Endothelial cell of umbilical vein (primary cell): ENCODE measurements at regions not wholly inside any gene's neighbourhood (a gene's known extent, or its start where the extent isn't known, plus 50 kb on each side); places are given as distances from the start of the nearest gene placed in this dataset.

ENCODE experiments used
- BruUV-seq: library from RNA; stranded (reverse); fragments of 400-500 nt; replicated peaks from 2 replicates; lab custom pipeline; 2021; lab: Mats Ljungman, UMichigan
- CTCF ChIA-PET: fragments of 300-600, 350-600 bp; sonication (Branson Sonifier 250); formaldehyde crosslinking; loops from one replicate; lab custom pipeline; 2021; ENCODE audit warnings: antibody characterized with exemption, inconsistent platforms; lab: Charles Lee
- POLR2A ChIA-PET: fragments of 300-600, 350-600 bp; sonication (Branson Sonifier 250); formaldehyde crosslinking; loops from one replicate; lab custom pipeline; 2021; ENCODE audit warnings: antibody characterized with exemption, inconsistent platforms; lab: Charles Lee
- DNase-seq: peaks from one replicate; pipeline ENCODE4 v3.0.0-alpha.2; 2011; ENCODE audit warnings: low read depth, low spot score
- FAIRE-seq: peaks from 2 replicates; lab custom pipeline; 2011; peaks lifted over from hg19 to GRCh38; lab: Jason Lieb, UNC
- H2AFZ ChIP-seq: 2 replicates; pipeline ENCODE4 v1.6.0; 2012; ENCODE audit warnings: low read depth, low read length, control low read depth, inconsistent platforms
- H3K27ac ChIP-seq: 2 replicates; pipeline ENCODE4 v1.5.1; 2011; ENCODE audit warnings: low read depth, mild to moderate bottlenecking, control low read depth, low read length, moderate library complexity; ENCODE audit not compliant: insufficient read depth
- H3K27me3 ChIP-seq, 2 experiments: 2 replicates each; pipeline versions ENCODE4 v1.6.0 to v1.6.1; 2011; ENCODE audit warnings: low read length in 2 of 2, mixed read lengths in 1 of 2; ENCODE audit not compliant: control insufficient read depth in 2 of 2, insufficient read depth in 2 of 2
- H3K36me3 ChIP-seq, 2 experiments: 2 replicates in 1 of 2; 3 replicates in 1 of 2; pipeline ENCODE4 v1.5.1; 2011; ENCODE audit warnings: low read length in 2 of 2, mild to moderate bottlenecking in 1 of 2, moderate library complexity in 1 of 2; ENCODE audit not compliant: control insufficient read depth in 2 of 2, insufficient read depth in 2 of 2; ENCODE audit errors: extremely low read depth in 1 of 2
- H3K4me1 ChIP-seq: 3 replicates; pipeline ENCODE4 v1.5.1; 2011; ENCODE audit warnings: mild to moderate bottlenecking, low read length; ENCODE audit not compliant: control insufficient read depth, insufficient read depth; ENCODE audit errors: extremely low read depth
- H3K4me2 ChIP-seq: 2 replicates; pipeline ENCODE4 v1.6.1; 2011; ENCODE audit warnings: low read length, control low read depth, mixed read lengths; ENCODE audit not compliant: insufficient read depth
- H3K4me3 ChIP-seq, 3 experiments: fragments of 200-600 bp in 1 of 3; sonication (generic), shearing (Covaris generic) in 1 of 3; replicated peaks in 1 of 3; 2 replicates each; pipeline ENCODE4 v1.5.1; 2011 to 2016; ENCODE audit warnings: control low read depth in 3 of 3, low read length in 3 of 3, mild to moderate bottlenecking in 2 of 3, inconsistent platforms in 1 of 3, low read depth in 1 of 3, moderate library complexity in 1 of 3; ENCODE audit not compliant: insufficient read depth in 1 of 3
- H3K79me2 ChIP-seq: 2 replicates; pipeline ENCODE4 v1.6.0; 2012; ENCODE audit warnings: low read length, inconsistent platforms; ENCODE audit not compliant: control insufficient read depth, insufficient read depth
- H3K9ac ChIP-seq: replicated peaks from 2 replicates; pipeline ENCODE3; 2011; ENCODE audit warnings: low read length, control low read depth; ENCODE audit not compliant: insufficient read depth; ENCODE audit errors: extremely low read depth
- H3K9me1 ChIP-seq: replicated peaks from 3 replicates; pipeline ENCODE4 v1.6.0; 2011; ENCODE audit warnings: mild to moderate bottlenecking, low read length; ENCODE audit not compliant: control insufficient read depth, insufficient read depth; ENCODE audit errors: extremely low read depth
- H3K9me3 ChIP-seq: replicated peaks from 2 replicates; pipeline ENCODE4 v1.5.1; 2012; ENCODE audit warnings: low read length, inconsistent platforms; ENCODE audit not compliant: control insufficient read depth, insufficient read depth
- H4K20me1 ChIP-seq: replicated peaks from 2 replicates; pipeline ENCODE3; 2011; ENCODE audit warnings: mild to moderate bottlenecking, low read length; ENCODE audit not compliant: control insufficient read depth, insufficient read depth; ENCODE audit errors: extremely low read depth
- GATA2 ChIP-seq: IDR thresholded peaks from 2 replicates; pipeline ENCODE4 v1.7.0; 2011; ENCODE audit warnings: low read depth, mild to moderate bottlenecking, moderate library complexity, mixed read lengths, low read length; ENCODE audit not compliant: insufficient read length, insufficient read depth
- MYC ChIP-seq: IDR thresholded peaks from one replicate; pipeline ENCODE4 v1.6.1; 2011; ENCODE audit warnings: mild to moderate bottlenecking, low read depth, low read length
- POLR2AphosphoS5 ChIP-seq: IDR thresholded peaks from 2 replicates; pipeline ENCODE4 v1.6.1; 2012; ENCODE audit warnings: low read depth, mild to moderate bottlenecking, control low read depth, low read length, moderate library complexity; ENCODE audit not compliant: insufficient read depth
- dilution Hi-C: fragments of 300-500 bp; cut with MboI; formaldehyde crosslinking; loops from one replicate; pipeline ENCODE4 v1.15.0; 2019; ENCODE audit warnings: low sequenced_read_pairs; ENCODE audit not compliant: extremely low pct_ligation_motif_present
- intact Hi-C: fragments of 100-400 bp; cut with micrococcal nuclease; formaldehyde crosslinking; loops from one replicate; pipeline ENCODE4 v1.10.0; 2022
- TF ChIP-seq, protein P1 (sequence below), 2 donors: IDR thresholded peaks; 1 replicate in 1 of 2; 2 replicates in 1 of 2; pipeline ENCODE4 v1.5.1; 2011; ENCODE audit warnings: low read length in 2 of 2, mild to moderate bottlenecking in 2 of 2, moderate library complexity in 2 of 2, control low read depth in 1 of 2, inconsistent platforms in 1 of 2, low read depth in 1 of 2; ENCODE audit not compliant: insufficient read depth in 1 of 2; ENCODE audit errors: extremely low read depth in 1 of 2
- TF ChIP-seq, protein P2 (sequence below): IDR thresholded peaks from 2 replicates; pipeline ENCODE4 v1.6.1; 2011; ENCODE audit not compliant: insufficient read depth, insufficient read length

GRCh38 chr2:133884739-133885381 lies 316.6 kb upstream of the NCKAP5 start:
- peak; percentile 72 for FAIRE-seq
- H4K20me1 ChIP-seq: no peaks in the 10 kb centered on the region
- no peak overlapping the region for H3K4me3 ChIP-seq
- intact Hi-C loops (loop anchor here (5.0 to 10.0 kb wide), 3 partner anchors 322 to 1012 kb away; no protein-coding TSS in a partner anchor), dilution Hi-C loops (no loop called here)
- TF ChIP-seq MYC (no peak), POLR2AphosphoS5 (no peak)
- TF ChIP-seq, protein P1, sequence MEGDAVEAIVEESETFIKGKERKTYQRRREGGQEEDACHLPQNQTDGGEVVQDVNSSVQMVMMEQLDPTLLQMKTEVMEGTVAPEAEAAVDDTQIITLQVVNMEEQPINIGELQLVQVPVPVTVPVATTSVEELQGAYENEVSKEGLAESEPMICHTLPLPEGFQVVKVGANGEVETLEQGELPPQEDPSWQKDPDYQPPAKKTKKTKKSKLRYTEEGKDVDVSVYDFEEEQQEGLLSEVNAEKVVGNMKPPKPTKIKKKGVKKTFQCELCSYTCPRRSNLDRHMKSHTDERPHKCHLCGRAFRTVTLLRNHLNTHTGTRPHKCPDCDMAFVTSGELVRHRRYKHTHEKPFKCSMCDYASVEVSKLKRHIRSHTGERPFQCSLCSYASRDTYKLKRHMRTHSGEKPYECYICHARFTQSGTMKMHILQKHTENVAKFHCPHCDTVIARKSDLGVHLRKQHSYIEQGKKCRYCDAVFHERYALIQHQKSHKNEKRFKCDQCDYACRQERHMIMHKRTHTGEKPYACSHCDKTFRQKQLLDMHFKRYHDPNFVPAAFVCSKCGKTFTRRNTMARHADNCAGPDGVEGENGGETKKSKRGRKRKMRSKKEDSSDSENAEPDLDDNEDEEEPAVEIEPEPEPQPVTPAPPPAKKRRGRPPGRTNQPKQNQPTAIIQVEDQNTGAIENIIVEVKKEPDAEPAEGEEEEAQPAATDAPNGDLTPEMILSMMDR (IDR thresholded peaks at IDR 0.05; ENCODE audit: extremely low read depth in 1 of 2, insufficient read depth in 1 of 2, low read depth in 1 of 2, low read length in 2 of 2): peak in 1 of 2 donors; percentile 24
- no peak overlapping the region for H3K27ac ChIP-seq
- peaks cover 6% of the 10 kb centered on the region for H3K4me1 ChIP-seq
- ChIA-PET POLR2A (no interaction called here), CTCF (interaction anchor here (0.8 to 10.3 kb wide), 16 partner anchors 232 to 1013 kb away, joined by 3 to 155 read pairs (median 4); no protein-coding TSS in a partner anchor)
- H3K27me3 ChIP-seq: peaks cover 2 to 18% of the 10 kb centered on the region in 2 experiments
- no peak overlapping the region for H3K9ac ChIP-seq
- no peaks in the 10 kb centered on the region for H3K79me2 ChIP-seq
- no peaks in the 10 kb centered on the region for H3K36me3 ChIP-seq
- BruUV-seq: no TSS peak
- H2AFZ ChIP-seq: no peak overlapping the region
- H3K9me1 ChIP-seq: no peaks in the 10 kb centered on the region
- peak; percentile 32 for DNase-seq
- H3K9me3 ChIP-seq: no peaks in the 10 kb centered on the region
- no peak overlapping the region for H3K4me2 ChIP-seq

DNA sequence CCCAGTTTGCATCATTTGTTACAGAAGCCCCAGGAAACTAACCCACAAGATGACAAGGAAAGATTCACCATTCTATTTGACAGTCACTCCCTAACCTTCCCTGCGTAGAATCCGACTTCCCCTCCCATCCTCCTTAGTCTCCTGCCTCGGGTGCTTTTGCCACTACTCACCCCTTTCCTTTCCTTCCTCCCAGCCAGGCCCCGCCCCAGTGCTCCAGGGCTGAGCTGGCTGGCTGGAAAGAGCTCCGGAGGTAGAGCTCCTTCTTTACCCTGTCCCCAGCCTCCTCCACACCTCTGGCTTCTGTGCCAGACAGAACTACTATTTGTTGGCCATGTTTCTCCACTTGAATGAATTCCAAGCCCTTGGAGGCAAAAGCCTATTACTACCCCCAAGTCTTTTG lies 317.6 kb upstream of the NCKAP5 start:
- Histone ChIP-seq H3K4me3 (no peak overlapping the region), H3K36me3 (no peaks in the 10 kb centered on the region), H3K9me3 (no peaks in the 10 kb centered on the region), H4K20me1 (no peaks in the 10 kb centered on the region), H2AFZ (peak overlapping the region; percentile 44), H3K9me1 (no peaks in the 10 kb centered on the region), H3K4me1 (peaks cover 6% of the 10 kb centered on the region), H3K27ac (no peak overlapping the region), H3K9ac (no peak overlapping the region), H3K79me2 (no peaks in the 10 kb centered on the region), H3K27me3 (peaks cover 0 to 24% of the 10 kb centered on the region in 2 experiments), H3K4me2 (no peak overlapping the region)
- dilution Hi-C loops: no loop called here
- TF ChIP-seq MYC: no peak
- TF ChIP-seq GATA2: no peak
- TF ChIP-seq, protein P2, sequence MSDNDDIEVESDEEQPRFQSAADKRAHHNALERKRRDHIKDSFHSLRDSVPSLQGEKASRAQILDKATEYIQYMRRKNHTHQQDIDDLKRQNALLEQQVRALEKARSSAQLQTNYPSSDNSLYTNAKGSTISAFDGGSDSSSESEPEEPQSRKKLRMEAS: no peak
- BruUV-seq: no TSS peak
- intact Hi-C loops: loop anchor here (1.0 to 10.0 kb wide), 7 partner anchors 232 to 1011 kb away; no protein-coding TSS in a partner anchor
- ChIA-PET CTCF (interaction anchor here (0.7 to 10.3 kb wide), 17 partner anchors 12 to 1012 kb away, joined by 3 to 155 read pairs (median 3); no protein-coding TSS in a partner anchor), POLR2A (no interaction called here)
- FAIRE-seq (peak; percentile 66), DNase-seq (no peak)
